HG02885 (cell line): ENCODE measurements at regions not wholly inside any gene's neighbourhood (a gene's known extent, or its start where the extent isn't known, plus 50 kb on each side); places are given as distances from the start of the nearest gene placed in this dataset.

Experiments used
- ATAC-seq: cut with Tn5 transposase; IDR thresholded peaks from one replicate; pipeline ENCODE4 v1.9.1; 2021; ENCODE audit warnings: mild to moderate bottlenecking; ENCODE audit not compliant: unreplicated experiment, poor library complexity

DNA sequence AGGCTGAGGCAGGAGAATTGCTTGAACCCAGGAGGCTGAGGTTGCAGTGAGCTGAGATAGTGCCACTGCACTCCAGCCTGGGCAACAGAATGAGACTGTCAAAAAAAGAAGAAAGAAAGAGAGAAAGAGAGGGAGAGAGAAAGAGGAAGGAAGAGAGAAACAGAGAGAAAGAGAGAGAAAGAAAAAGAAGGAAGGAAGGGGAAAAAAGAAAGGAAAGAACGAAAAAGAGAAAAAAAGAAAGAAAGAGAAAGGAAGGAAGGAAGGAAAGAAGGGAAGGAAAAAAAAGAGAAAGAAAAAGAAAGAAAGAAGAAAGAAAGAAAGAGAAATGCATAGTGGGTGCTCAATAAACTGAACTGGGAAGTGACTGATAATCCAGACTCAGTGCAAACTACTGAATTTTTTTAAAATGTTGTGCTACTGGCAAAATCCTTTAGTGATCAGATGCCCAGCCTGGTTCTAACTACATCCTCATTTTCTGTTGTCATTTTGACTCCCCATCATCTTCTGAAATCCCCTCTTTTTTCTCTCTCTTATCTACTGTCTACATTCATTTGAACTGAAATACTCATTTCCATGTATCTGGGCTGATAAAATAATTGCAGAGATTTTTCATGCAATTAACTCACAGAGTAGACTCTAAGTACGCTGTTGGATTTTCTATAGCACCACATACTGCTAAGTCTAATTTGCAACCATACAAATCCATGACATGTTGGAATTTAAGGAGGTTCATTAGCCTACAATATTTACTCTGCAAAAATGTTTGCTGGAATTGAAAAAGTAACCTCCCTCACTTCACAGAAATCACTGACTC, 85.3 kb upstream of the HIVEP1 start:
- no peak for ATAC-seq

DNA sequence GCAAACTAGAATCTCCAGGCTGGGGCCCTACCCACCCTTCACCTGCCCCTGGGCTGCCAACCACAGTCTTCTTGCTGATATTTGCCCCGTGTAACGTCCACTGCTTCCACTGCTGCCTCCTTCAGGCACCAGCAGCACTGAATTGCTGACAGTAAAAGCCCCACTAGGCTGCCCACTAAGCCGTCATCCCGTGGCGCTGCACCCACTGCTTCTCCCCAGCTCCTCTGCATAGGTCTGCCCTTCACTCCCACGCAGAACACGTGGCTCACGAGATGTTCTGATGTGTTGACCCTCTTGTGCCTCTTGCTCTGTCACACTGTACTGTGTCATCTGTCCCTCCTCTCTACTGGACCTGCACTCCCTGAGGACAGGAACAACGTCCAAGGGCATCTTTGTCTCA, 86.3 kb upstream of the HIVEP1 start:
- no peak for ATAC-seq

DNA sequence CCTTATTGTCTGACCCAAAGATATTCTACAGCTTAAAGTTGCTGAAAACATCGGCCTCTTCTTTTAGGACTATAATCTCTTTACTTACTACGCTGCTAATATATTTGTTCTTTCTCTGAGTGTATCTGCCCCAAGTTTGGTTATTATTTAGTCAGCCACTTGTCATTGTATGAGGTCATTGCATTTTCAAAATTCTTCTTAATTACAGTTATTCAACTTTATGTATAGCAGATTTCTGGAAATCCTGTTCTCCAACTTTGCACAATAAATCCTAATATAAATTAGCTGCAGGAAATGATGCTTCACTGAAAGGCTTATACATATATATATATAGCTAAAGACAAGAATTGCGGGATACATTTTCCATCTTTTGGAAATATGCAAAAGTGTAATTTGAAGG, 88.5 kb upstream of the HIVEP1 start:
- no peak for ATAC-seq

DNA sequence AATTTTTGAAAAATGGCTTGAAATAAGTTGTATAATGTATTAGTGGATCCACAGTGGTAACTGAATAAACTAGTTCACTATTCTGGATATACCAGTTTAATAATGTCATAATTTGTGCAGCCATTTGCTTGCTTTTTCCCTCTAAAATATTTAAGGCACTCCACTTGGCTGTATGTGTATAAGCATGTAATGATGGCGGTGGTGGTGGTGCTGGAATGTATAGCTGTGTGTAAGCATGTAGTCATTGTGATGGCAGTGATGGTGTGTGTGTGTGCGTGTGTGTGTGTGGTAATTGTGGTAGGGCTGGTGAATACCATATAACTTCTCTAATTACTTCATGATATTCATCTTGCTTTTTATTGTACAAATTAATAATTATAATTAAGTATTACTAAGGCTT, 89.2 kb upstream of the HIVEP1 start:
- ATAC-seq, result no peak

DNA sequence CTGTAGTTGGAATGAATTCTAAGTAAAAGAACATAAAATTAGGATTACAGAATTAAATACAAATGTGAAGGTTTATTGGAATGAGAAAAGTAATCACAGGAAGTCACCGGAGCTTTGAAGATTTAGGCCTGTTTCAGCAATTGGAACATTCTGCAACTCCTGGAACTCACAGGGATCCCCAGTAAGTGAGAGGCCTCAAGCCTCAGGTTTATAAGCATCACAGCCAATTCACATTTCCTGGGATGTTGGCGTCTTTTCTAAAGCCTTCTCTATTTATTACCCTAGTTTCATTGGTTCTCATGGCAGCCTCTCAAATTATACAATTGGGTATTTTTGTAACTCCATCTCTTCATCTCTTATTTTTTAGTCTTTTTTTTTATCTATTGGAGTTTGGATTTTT, 90.4 kb upstream of the HIVEP1 start:
- ATAC-seq, result no peak

DNA sequence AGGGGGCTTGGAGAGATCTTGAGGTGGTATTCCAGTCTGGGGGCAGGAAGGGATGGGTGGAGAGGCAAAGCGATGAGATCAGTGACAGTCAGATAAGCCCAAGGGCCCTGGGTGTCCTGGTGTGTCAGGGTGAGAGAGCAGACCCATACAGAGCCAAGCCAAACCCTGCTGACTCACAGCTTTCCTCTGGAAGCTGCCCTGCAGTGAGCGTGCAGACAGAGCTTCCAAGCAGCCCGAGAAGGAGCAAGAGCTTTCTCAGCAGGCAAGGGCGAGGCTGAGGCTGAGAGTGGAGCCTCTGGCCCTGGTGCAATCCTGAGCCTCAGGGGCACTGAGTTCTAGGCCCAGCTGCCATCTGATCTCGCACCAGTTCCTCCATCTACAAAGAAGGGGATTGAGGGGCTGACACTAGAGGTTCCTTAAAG, 91.1 kb upstream of the HIVEP1 start:
- no peak for ATAC-seq

DNA sequence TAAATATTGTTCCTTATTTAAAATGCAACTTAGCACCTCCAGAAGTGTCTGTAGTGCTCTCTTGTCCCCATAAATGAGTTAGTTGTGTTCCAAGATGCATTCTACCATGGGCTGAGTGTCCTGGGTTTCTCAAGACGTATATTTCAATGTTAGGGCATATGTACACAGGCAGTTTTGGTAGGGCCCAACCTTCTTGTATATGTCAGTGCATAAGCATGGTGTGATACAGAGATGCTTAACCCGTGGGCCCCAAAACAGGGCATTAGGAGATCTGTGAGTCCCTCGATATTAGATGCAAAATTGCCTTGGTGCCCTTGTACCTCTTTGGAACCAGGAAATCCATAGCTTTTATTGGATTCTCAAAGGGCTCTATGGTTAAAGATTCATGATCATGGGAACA, 91.5 kb upstream of the HIVEP1 start:
- no peak for ATAC-seq

DNA sequence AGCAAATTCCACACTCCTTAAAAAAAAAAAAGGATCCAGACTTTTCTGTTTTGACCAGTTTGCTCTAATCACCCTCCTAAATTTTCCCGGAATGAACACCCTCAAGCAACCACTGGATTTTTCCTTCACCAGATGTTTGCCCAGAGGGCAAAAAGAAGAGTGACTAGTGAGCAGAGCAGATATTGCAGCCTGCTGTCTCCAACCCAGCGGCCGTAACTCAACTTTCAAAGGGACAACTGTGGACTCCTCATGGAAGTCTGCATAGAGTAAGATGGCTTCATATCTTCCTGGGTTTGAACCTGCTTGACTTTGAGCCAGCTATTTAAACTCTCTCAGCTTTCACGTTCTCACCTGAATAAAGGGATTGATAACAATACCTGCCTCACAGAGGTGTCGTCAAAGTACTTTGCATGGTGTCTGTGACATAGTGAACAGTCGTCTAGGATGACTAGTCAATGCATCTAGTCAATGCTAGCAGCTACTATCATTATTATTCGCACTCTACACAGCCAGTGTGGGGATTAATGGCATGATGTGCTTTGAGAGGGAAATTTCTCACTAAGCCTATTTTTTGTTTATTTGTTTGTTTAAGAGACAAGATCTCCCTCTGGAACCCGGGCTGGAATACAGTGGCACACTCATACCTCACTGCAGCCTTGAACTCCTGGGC, 92.2 kb upstream of the HIVEP1 start:
- ATAC-seq, result no peak

DNA sequence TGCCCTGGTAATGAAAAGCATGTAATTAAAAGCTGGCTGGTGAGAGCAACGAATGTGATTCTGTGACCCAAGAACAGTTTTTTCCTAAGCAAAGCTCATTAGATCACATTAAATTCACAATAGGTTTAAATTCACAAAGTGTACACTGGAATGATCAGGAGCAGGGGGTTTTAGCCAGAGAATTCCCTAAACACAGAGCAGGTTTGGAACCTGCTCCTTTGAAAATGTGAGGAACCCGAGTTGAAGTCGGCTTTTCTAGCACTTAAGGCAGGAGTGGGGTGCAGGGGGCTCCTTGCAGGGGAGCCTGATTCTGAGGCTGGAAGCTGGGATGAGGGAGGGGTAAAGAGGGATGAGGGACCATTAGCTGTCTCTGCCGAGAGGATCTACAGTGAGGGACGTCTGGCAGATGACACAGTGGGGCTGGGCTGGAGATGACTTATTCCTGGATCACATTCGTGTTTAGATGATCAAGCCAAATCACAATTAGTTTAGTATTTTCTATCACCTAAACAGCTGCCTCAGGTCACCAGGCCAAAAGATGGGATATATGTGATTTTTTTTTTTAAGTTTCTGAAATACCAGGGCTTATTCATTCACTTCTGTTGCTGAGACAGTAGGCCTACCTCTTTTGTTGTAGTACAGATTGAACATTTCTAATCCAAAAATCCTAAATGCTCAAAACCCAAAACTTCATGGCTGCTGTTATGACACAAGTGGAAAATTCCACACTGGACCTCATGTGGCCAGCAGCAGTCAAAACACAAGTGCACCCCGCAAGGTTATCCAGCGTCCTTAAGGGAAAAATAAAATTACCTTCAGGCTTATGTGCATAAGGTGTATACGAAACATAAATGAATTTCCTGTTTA, 93.1 kb upstream of the HIVEP1 start:
- ATAC-seq, result no peak

DNA sequence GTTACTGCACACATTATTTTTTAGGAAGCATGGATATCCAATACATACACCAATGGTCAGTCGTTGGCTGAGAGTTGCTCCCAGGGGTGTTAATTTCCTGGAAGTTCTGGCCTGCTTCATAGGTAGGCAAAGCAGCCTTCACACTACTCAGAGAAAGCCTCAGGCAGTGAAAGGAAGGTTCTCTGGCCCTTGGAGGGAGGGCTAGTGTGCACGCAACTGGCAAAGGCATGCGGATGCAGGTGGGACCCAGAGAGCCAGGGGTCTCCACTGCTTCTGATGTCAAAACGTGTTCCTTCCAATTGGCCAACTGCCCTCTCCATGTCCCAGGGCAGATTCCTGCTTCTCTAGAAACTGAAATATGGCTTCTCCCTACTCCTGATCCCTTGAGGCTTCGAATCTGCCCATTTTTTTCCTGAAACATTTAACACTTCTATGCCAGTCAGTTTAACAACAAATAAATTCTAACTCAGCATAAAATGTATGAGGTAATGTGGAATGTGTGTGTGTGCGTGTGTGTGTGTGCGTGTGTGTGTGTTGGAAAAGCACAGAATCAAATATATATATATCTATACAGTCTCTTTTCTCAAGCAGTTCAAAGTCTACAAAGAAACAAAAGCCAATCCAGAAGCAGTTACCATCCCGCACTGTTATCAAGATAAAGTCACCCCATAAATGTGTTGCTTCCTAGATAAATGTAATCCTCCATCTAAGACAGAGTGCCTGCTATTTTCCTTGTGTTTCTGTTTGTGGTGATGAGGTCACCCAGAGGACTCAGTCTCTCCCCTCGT, 94.0 kb upstream of the HIVEP1 start:
- no peak for ATAC-seq

DNA sequence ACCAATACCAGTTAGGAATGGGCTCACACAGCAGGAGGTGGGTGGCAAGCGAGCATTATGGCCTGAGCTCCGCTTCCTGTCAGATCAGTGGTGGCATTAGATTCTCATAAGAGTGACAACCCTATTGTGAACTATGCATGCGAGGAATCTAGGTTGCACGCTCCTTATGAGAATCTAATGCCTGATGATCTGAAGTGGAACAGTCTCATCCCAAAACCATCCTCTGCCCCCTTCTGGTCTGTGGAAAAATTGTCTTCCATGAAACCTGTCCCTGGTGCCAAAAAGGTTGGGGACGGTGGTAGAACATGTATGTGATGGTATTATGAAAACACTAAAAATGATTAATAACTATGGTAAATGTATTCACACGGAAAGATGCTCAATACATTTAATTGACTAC, 99.7 kb upstream of the HIVEP1 start:
- ATAC-seq, result no peak

DNA sequence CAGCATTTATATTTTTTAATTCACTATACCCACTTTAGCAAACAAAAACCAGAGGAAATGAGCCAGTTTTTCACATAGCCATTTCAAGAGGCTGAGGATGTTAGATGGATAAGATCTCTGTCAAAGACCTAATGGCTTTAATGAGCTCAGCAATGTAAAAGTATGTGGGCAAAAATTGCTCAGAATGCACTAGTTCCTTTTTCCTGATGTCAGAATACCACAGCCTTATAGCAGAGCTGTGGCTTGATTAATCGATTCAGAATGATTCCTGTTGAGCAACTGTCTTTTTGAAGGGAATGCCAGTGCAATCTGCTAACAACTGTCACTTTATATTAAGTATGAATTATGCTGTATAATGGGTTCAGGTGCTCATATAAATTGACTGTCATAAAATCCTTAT, 100.6 kb upstream of the HIVEP1 start:
- no peak for ATAC-seq

DNA sequence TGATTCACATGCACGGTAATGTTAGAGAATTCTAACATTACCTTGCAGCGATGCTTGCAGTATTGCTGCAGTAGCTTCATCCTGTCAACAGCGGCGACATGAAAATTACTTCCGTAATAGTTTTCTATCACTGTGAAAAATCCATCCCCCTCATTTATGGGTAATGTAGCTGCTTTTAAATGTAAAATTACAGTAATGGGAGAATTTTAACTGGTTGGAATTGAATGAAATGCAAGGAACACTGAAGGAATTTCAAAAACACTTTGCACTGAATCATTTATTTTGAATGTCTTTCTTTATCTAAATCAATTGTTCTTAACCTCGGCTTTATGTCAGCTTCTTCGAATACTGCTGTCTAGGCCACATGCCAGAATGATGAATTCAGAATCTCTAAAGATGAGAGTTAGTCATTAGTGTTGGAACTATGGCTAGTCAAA, 102.4 kb upstream of the HIVEP1 start:
- ATAC-seq, result no peak

DNA sequence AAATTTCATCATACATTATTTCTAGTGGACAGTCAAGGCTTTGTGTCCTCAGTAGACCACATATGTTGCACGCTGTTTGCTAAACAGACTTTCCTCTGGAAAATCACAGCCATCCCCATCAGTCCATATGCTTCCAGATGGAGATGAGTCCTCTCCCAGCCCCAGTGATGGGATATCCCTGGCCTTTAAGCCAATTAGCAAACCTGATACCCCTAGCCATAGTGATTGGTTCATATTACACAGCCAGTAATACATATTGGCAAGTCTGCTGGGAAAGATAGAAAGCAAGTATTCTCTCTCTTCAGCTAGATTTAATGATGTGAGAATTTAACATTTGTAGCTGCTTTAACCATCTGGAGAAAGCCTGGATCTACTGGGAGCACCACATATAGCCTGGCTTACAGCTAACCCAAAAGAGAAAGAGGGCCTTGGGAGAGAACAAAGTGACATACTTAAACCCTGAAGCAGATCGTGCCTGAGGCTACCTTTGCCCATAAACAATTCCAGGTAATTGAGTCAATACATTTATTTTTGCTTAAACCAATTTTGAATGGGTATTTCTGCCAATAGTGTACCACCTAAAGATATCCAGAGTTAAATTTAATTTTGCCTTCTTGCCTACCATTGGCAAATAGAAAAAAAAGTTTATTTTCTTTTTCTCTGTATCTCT, 103.5 kb upstream of the HIVEP1 start:
- no peak for ATAC-seq

DNA sequence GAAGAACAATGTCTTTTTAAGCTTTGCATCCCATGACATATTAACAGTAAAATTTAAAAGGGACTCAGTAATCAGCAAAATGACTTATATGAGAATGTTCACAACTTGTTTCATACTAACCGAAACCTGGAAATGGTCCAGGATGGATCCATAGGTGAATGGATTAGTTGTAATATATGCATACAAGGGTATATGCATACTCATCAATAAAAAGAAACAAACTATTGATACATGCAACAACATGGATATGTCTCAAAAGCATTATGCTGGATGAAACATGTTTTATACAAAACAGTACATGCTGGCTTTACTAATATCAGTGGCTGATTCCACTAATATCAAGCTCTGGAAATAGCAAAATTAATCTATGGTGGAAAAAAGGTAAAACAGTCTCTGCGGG, 108.5 kb upstream of the HIVEP1 start:
- no peak for ATAC-seq

DNA sequence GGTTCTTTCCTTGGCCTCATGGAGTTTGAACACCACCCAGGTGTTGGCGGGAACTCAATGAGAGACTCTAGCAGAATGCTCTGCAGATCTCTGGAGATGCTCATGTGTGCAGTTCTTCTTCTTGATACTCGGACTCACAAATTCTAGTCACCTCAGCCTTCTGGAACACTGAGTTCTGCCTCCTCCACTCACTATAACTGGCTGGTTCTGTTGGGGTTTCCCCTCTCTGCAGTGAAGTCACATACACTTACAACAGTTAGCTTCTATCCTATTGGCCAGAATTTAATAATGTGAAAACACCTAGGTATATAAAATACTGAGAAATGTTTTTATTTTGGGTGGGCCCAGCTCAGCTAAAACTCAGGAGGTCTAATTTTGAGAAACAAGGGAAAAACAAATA, 109.6 kb upstream of the HIVEP1 start:
- no peak for ATAC-seq

DNA sequence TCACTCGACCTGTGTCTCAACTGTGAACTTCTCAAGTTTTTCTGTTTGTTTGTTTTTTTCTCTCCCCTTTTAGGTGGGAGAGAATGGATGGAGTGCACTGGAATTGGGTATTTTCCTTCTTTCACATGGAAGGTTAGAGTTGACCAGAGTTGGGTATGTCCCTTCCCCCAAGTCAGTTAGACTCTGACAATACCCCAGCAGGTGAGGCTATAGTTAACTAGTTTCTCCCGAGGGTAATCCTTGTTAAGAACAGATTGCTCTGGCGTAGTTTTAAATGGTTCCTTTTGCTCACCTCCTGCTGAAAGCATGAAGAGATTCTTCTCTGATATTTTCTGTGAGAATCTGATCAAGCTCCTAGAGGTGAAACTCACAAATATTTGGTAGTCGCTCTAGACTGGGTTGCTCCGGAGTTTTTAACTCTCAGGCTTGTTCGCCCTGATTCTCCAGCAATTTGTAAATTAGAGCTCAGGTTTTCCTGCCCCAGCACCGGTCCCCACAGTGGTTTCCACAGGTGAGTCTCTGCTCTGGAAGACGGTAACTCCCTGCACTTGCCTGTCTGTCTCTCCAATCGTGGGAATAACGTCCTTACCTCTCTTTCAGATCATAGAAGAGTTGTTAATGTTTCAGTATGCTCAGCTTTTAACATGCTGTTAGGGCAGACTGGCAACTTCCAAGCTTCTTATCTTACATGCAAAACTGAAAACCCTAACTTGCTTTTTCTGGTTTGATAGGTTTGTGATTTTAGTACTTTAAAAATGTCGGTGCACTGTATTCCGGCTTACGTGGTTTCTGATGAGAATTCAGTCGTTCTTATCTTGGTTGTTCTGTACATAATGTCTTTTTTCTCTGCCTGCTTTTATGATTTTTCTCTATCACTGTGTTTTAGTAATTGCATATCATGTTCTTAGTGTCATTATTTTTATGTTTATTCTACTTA, 111.2 kb upstream of the HIVEP1 start:
- no peak for ATAC-seq

DNA sequence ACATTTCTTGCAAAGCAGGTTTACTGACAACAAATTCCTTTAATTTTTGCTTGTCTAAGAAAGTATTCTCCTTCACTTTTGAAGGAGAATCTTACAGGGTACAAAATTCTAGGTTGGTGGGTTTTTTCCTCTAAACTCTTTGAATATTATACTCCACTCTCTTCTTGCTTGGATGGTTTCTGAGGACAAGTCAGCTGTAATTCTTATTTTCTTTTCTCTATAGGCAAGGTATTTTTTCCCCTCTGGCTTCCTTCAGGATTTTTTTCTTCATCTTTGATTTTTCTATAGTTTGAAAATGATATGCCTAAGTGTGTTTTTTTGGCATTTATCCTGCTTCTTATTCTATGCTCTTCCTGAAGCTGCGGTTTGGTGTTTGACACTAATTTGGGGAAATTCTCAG, 112.5 kb upstream of the HIVEP1 start:
- ATAC-seq, result no peak

DNA sequence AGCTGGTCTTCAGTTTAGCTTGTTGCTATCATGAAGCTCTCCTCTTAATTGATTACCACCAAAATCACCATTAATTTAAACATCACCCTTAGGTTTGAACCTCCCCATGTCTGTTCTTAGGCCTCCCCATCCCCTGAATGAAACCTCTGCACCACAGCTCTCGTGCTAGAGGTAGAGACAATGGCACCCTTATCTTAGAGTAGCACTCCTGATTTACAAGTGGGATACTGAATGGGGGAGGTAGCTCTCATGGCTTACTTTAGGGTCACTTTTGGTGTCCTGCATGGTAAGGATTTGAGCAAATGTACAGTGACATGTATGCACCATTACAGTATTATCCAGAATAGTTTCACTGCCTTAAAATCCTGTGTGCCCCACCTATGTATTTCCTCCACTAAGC, 115.6 kb upstream of the ADTRP start:
- no peak for ATAC-seq
